Vagina (tissue), 2 donors: ENCODE measurements at regions not wholly inside any gene's neighbourhood (a gene's known extent, or its start where the extent isn't known, plus 50 kb on each side); places are given as distances from the start of the nearest gene placed in this dataset.

Experiments
- POLR2A ChIP-seq, 2 donors: fragments of 450-650 bp; IDR thresholded peaks; one replicate each; pipeline ENCODE4 v1.6.1; 2017; ENCODE audit warnings: antibody characterized with exemption in 2 of 2, mild to moderate bottlenecking in 2 of 2, moderate library complexity in 2 of 2
- TF ChIP-seq, protein P1 (sequence below), 3 experiments: fragments of 450-650 bp in 2 of 3; fragments of 200-600 bp in 1 of 3; sonication (generic) in 1 of 3; IDR thresholded peaks; one replicate each; pipeline ENCODE4 v1.5.1; 2017 to 2019; ENCODE audit warnings: antibody characterized with exemption in 3 of 3, mild to moderate bottlenecking in 2 of 3, moderate library complexity in 2 of 3

DNA sequence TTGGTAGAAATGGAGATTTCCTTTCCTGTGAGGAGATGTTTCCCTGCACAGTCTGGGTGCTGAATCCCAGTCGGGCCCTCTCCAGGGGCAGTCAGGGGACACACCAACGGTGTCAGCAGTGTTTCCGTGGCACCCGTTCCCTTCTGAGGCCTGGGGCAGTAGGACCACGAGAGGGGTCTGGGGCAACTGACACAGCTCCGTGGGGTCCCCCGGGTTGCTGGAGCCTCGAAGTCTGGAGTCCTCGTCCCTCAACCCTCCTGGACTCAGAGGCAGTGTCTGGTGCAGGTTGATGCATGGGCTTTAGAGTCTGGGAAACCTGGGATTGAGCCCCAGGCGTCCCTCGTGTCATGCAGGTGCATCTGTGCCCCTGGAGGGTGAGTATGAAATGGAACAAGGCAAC lies 327.3 kb downstream of the ADGRD1 start:
- TF ChIP-seq, protein P1, sequence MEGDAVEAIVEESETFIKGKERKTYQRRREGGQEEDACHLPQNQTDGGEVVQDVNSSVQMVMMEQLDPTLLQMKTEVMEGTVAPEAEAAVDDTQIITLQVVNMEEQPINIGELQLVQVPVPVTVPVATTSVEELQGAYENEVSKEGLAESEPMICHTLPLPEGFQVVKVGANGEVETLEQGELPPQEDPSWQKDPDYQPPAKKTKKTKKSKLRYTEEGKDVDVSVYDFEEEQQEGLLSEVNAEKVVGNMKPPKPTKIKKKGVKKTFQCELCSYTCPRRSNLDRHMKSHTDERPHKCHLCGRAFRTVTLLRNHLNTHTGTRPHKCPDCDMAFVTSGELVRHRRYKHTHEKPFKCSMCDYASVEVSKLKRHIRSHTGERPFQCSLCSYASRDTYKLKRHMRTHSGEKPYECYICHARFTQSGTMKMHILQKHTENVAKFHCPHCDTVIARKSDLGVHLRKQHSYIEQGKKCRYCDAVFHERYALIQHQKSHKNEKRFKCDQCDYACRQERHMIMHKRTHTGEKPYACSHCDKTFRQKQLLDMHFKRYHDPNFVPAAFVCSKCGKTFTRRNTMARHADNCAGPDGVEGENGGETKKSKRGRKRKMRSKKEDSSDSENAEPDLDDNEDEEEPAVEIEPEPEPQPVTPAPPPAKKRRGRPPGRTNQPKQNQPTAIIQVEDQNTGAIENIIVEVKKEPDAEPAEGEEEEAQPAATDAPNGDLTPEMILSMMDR (IDR thresholded peaks at IDR 0.05), result no peak
- no peak for TF ChIP-seq POLR2A (IDR thresholded peaks at IDR 0.05)
